HG03558 (cell line): ENCODE measurements at regions not wholly inside any gene's neighbourhood (a gene's known extent, or its start where the extent isn't known, plus 50 kb on each side); places are given as distances from the start of the nearest gene placed in this dataset.

Experiments used
- ATAC-seq: cut with Tn5 transposase; IDR thresholded peaks from one replicate; pipeline ENCODE4 v1.9.1; 2021; ENCODE audit warnings: moderate number of reproducible peaks; ENCODE audit not compliant: unreplicated experiment; ENCODE audit errors: extremely low read depth

- no peak for ATAC-seq
Observed at GRCh38 chr6:139569566-139569965, 195.1 kb upstream of the CITED2 start.

- ATAC-seq, result no peak
Observed at GRCh38 chr6:139568956-139569538, 194.6 kb upstream of the CITED2 start.

GRCh38 chr6:139568151-139568955 is 193.9 kb upstream of the CITED2 start:
- no peak for ATAC-seq

GRCh38 chr6:139567095-139567494 is 192.6 kb upstream of the CITED2 start:
- ATAC-seq, result no peak

- ATAC-seq, result no peak
Observed at GRCh38 chr6:139565591-139565990, 191.1 kb upstream of the CITED2 start.

GRCh38 chr6:139557547-139557946 is 183.1 kb upstream of the CITED2 start:
- no peak for ATAC-seq

- no peak for ATAC-seq
Observed at GRCh38 chr6:139556532-139556931, 182.1 kb upstream of the CITED2 start.

- no peak for ATAC-seq
Observed at GRCh38 chr6:139553916-139554315, 179.5 kb upstream of the CITED2 start.

- no peak for ATAC-seq
Observed at GRCh38 chr6:139551376-139551775, 176.9 kb upstream of the CITED2 start.

DNA sequence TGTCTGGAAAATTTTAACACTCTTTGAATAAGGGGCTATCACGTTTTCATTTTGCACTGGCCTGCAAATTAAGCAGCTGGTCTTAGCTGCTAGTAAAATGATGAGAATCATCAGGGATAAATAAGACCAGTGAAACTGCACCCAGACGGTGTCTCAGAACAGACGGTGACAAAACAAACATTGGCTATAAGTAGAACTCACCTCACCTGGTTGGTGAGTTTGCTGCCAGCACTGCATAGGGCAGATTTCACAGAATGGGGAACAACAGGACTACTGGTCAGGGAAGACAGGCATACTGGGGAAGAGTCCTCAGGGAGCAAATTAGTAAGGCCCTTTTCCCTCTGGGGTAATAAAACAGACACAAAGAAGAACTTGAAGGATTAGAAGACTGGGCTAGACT is 175.9 kb upstream of the CITED2 start:
- no peak for ATAC-seq

- ATAC-seq, result no peak
Observed at GRCh38 chr6:139549561-139550070, 175.2 kb upstream of the CITED2 start.

GRCh38 chr6:139547804-139548203 is 173.4 kb upstream of the CITED2 start:
- ATAC-seq, result no peak

- ATAC-seq, result no peak
Observed at GRCh38 chr6:139547122-139547776, 172.8 kb upstream of the CITED2 start.

DNA sequence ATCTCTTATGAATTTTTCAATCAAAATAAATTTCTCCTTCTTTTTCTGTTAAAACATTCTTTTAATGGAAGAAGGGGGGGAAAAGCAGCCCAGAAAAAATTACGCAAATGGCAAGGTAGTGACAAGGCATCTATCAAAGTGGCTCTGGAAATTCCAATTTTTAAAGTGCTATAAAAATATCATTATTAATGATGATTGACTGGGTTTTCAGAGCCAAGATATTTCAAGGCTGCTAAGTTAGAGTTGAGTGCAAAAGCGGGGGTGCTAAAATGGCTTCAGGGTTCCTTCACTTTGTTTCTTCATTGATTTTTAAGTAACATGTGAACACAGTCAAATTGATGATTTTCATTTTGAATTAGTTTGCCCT is 171.6 kb upstream of the CITED2 start:
- no peak for ATAC-seq

DNA sequence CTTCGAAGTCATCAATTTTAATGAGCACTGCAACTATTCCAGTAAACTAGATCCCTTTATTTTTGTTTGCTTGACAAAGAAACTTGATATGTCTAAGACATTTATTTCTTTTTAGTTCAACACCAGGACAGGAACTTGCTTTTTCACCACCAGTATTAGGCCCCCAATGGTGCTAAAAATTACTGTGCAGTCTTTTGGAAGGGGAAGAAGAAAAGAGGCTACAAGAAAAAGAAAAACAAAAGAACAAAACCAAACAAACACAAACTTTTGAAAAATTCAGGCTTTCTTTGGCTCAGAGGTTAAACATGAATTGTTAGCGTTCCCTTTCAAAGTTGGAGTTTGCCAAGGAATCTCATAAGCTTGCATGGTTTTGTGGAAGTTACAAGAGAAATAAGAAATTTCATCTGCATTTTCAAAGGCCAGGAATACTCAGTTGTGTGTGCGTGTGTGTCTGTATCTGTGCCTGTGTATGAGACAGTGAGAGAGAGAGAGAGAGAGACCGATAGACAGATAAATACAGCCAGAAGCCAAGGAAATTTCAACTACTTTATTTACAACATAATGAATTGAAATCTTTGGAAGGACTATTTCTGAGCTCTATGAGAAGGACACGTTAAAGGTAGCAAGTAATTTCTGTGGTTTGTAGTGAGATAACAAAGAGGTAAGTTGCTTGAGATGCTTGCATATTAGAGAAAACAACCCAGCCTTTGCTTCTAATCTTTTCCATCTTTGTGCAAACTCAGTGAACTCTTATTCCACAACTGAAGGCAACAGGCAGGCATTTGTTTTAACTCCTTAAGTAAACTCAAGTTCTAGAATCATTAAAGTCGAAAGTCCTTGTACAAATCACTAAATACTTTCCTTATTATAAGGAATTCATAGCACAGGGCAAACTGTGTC is 171.0 kb upstream of the CITED2 start:
- no peak for ATAC-seq

GRCh38 chr6:139544701-139545057 is 170.2 kb upstream of the CITED2 start:
- ATAC-seq, result no peak

GRCh38 chr6:139542351-139542750 is 167.9 kb upstream of the CITED2 start:
- ATAC-seq, result no peak

- ATAC-seq, result no peak
Observed at GRCh38 chr6:139540894-139541293, 166.4 kb upstream of the CITED2 start.

GRCh38 chr6:139540276-139540675 is 165.8 kb upstream of the CITED2 start:
- no peak for ATAC-seq

GRCh38 chr6:139539852-139540251 is 165.4 kb upstream of the CITED2 start:
- no peak for ATAC-seq
